A673 (cell line): ENCODE measurements at regions not wholly inside any gene's neighbourhood (a gene's known extent, or its start where the extent isn't known, plus 50 kb on each side); places are given as distances from the start of the nearest gene placed in this dataset.

ENCODE experiments used
- EZH2 ChIP-seq: fragments of 200-600 bp; sonication (generic); IDR thresholded peaks from 2 replicates; pipeline ENCODE4 v1.6.1; 2017; ENCODE audit warnings: borderline replicate concordance, low read depth, mild to moderate bottlenecking, mixed read lengths, antibody characterized with exemption, low read length; ENCODE audit not compliant: poor library complexity, severe bottlenecking
- TF ChIP-seq, protein P1 (sequence below): fragments of 300-800, 200-600 bp; sonication (generic); conservative IDR thresholded peaks from 2 replicates; pipeline ENCODE4 v1.5.1; 2017; ENCODE audit warnings: low read depth, mild to moderate bottlenecking, antibody characterized with exemption, low read length, moderate library complexity, mixed read lengths

DNA sequence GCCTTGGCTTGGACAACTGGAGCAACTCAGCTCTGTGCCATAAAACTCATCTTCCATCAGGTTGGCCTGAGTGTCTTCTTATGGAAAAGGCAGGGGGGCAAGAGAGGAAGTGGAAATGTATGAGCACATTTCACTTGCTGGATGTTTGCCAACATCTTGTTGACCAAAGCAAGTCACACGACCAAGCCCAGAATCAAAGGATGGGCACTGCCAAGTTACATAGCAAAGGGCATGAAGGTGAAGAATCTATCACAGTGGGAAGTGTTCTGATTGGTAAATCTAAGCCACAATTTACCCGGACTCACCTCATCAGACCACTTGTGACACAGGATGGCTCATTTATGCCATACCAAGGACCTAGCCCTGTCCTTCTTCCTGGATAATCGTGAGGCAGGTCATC lies 310.5 kb upstream of the IRX5 start:
- TF ChIP-seq, protein P1, sequence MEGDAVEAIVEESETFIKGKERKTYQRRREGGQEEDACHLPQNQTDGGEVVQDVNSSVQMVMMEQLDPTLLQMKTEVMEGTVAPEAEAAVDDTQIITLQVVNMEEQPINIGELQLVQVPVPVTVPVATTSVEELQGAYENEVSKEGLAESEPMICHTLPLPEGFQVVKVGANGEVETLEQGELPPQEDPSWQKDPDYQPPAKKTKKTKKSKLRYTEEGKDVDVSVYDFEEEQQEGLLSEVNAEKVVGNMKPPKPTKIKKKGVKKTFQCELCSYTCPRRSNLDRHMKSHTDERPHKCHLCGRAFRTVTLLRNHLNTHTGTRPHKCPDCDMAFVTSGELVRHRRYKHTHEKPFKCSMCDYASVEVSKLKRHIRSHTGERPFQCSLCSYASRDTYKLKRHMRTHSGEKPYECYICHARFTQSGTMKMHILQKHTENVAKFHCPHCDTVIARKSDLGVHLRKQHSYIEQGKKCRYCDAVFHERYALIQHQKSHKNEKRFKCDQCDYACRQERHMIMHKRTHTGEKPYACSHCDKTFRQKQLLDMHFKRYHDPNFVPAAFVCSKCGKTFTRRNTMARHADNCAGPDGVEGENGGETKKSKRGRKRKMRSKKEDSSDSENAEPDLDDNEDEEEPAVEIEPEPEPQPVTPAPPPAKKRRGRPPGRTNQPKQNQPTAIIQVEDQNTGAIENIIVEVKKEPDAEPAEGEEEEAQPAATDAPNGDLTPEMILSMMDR, result no peak
- no peak for TF ChIP-seq EZH2
